ENCODE measurements at regions not wholly inside any gene's neighbourhood (a gene's known extent, or its start where the extent isn't known, plus 50 kb on each side); places are given as distances from the start of the nearest gene placed in this dataset.

DNA sequence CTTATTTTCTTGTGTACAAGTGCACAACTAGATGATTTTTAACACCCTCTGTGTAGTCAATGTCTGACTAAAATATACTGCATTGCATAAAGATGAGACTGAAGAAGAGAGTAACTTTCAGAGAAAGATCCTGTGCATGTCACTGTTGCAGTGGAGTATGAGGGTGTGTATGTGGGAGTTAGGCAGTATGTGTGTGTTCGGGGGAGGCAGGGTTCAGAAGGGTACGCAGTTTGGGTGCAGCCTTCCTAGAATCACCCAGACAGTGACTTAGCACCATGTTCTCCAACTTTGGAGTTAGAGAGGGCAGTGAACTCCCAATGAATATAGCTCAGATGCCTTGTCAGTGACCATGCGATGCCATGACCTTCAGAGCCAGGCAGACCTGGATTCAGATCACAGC, 84.6 kb downstream of the LRATD1 start:
- TF ChIP-seq, protein P1, sequence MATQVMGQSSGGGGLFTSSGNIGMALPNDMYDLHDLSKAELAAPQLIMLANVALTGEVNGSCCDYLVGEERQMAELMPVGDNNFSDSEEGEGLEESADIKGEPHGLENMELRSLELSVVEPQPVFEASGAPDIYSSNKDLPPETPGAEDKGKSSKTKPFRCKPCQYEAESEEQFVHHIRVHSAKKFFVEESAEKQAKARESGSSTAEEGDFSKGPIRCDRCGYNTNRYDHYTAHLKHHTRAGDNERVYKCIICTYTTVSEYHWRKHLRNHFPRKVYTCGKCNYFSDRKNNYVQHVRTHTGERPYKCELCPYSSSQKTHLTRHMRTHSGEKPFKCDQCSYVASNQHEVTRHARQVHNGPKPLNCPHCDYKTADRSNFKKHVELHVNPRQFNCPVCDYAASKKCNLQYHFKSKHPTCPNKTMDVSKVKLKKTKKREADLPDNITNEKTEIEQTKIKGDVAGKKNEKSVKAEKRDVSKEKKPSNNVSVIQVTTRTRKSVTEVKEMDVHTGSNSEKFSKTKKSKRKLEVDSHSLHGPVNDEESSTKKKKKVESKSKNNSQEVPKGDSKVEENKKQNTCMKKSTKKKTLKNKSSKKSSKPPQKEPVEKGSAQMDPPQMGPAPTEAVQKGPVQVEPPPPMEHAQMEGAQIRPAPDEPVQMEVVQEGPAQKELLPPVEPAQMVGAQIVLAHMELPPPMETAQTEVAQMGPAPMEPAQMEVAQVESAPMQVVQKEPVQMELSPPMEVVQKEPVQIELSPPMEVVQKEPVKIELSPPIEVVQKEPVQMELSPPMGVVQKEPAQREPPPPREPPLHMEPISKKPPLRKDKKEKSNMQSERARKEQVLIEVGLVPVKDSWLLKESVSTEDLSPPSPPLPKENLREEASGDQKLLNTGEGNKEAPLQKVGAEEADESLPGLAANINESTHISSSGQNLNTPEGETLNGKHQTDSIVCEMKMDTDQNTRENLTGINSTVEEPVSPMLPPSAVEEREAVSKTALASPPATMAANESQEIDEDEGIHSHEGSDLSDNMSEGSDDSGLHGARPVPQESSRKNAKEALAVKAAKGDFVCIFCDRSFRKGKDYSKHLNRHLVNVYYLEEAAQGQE (IDR thresholded peaks at IDR 0.05; ENCODE audit: insufficient read depth in 1 of 2, low read depth in 2 of 2, low read length in 2 of 2) = no peak
- TF ChIP-seq SIN3A (IDR thresholded peaks at IDR 0.05; ENCODE audit: borderline replicate concordance, insufficient read depth, low read length) = no peak
- TF ChIP-seq FOXP2 (optimal IDR thresholded peaks at IDR 0.05; ENCODE audit: borderline replicate concordance, extremely low read depth, extremely low read length, insufficient read depth) = no peak
- no peak for TF ChIP-seq TAF1 (IDR thresholded peaks at IDR 0.05; ENCODE audit: borderline replicate concordance, insufficient read depth, low read length)
- TF ChIP-seq POLR2AphosphoS5 (IDR thresholded peaks at IDR 0.05; ENCODE audit: low read depth, low read length) = no peak

DNA sequence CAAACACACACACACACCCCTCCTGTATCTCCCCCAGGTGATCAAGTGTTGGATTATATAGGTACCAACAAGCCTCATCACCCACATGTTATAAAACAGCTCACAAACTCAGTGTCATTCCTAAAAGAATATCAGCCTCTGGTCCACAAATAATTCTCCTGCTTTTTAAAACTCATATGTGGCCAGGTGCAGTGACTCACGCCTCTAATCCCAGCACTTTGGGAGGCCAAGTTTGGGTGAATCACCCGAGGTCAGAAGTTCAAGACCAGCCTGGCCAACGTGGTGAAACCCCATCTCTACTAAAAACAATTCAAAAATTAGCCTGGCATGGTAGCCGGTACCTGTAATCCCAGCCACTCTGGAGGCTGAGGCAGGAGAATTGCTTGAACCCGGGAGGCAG, 87.8 kb downstream of the LRATD1 start:
- TF ChIP-seq POLR2AphosphoS5 (IDR thresholded peaks at IDR 0.05; ENCODE audit: low read depth, low read length) (no peak), SIN3A (IDR thresholded peaks at IDR 0.05; ENCODE audit: borderline replicate concordance, insufficient read depth, low read length) (no peak), FOXP2 (optimal IDR thresholded peaks at IDR 0.05; ENCODE audit: borderline replicate concordance, extremely low read depth, extremely low read length, insufficient read depth) (no peak), TAF1 (IDR thresholded peaks at IDR 0.05; ENCODE audit: borderline replicate concordance, insufficient read depth, low read length) (no peak)
- TF ChIP-seq, protein P1 (IDR thresholded peaks at IDR 0.05; ENCODE audit: insufficient read depth in 1 of 2, low read depth in 2 of 2, low read length in 2 of 2) = no peak

DNA sequence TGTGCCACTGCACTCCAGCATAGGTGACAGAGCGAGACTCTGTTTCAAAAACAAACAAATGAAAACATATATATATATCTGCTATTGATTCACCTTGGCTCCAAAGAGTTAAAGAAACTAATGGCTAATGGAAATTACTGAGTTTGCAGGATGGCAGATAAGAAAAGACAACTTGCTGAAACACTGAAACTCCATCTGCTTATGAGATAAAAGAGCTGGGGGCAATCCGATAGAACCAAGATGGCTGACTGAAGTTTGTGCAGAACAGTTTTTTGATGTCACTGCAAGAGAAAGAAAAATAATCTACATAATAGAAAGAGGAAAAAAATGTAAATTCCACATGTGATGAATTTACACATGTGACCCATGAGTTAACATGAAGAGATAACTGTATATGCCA, 88.2 kb downstream of the LRATD1 start:
- TF ChIP-seq FOXP2 (optimal IDR thresholded peaks at IDR 0.05; ENCODE audit: borderline replicate concordance, extremely low read depth, extremely low read length, insufficient read depth) (no peak), SIN3A (IDR thresholded peaks at IDR 0.05; ENCODE audit: borderline replicate concordance, insufficient read depth, low read length) (no peak), TAF1 (IDR thresholded peaks at IDR 0.05; ENCODE audit: borderline replicate concordance, insufficient read depth, low read length) (no peak), POLR2AphosphoS5 (IDR thresholded peaks at IDR 0.05; ENCODE audit: low read depth, low read length) (no peak)
- TF ChIP-seq, protein P1 (IDR thresholded peaks at IDR 0.05; ENCODE audit: insufficient read depth in 1 of 2, low read depth in 2 of 2, low read length in 2 of 2) = no peak

DNA sequence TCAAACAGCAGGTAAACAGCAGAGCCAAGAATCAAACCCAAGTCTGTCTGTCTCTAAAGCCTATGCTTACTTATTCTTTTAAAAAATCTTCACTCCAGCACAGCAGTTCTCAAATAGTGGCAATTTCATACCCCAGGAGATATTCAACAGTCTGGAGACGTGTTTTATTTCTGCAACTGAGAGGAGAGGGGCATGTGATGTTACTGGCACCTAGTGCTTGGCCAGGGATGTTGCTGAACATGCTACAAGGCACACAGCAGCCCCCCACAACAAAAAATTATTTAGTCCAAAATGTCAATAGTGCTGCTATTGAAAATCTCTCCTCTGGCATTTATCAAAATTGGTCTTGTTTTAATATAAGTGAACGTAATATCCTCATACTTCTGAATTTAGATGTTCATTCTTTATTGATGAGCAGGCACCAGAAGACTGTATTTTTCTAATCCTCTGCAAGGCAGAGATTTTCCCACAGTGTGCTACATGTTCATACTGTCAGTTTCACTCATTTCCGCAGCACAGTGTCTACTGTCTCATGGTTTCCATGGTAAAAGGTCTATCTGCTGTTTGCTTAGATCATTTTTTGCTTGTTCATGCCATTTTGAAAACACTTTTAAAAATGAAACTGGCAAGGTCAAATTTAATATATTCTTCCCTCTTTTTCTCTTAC, 90.5 kb downstream of the LRATD1 start:
- TF ChIP-seq, protein P1 (IDR thresholded peaks at IDR 0.05; ENCODE audit: insufficient read depth in 1 of 2, low read depth in 2 of 2, low read length in 2 of 2) = no peak
- TF ChIP-seq FOXP2 (optimal IDR thresholded peaks at IDR 0.05; ENCODE audit: borderline replicate concordance, extremely low read depth, extremely low read length, insufficient read depth) = no peak
- no peak for TF ChIP-seq SIN3A (IDR thresholded peaks at IDR 0.05; ENCODE audit: borderline replicate concordance, insufficient read depth, low read length)
- no peak for TF ChIP-seq TAF1 (IDR thresholded peaks at IDR 0.05; ENCODE audit: borderline replicate concordance, insufficient read depth, low read length)
- TF ChIP-seq POLR2AphosphoS5 (IDR thresholded peaks at IDR 0.05; ENCODE audit: low read depth, low read length) = no peak

Data from PFSK-1 (cell line).